Frontal cortex (tissue), 3 donors: ENCODE measurements at regions not wholly inside any gene's neighbourhood (a gene's known extent, or its start where the extent isn't known, plus 50 kb on each side); places are given as distances from the start of the nearest gene placed in this dataset.
"Not testable (repeated sequence)": the region's sequence is repeated elsewhere in the genome, so short reads cannot be mapped to it uniquely, and the experiment has no call there.

Experiments used
- DNase-seq, 2 donors: peaks; one replicate each; pipeline ENCODE4 v3.0.0; 2012; ENCODE audit warnings: low spot score in 2 of 2
- FAIRE-seq: peaks from 2 replicates; lab custom pipeline; 2012; peaks lifted over from hg19 to GRCh38; lab: Jason Lieb, UNC
- donor health status: control.
- donor health status: control.
- donor health status: control.

- FAIRE-seq (no peak), DNase-seq (no peak)
Measured at GRCh38 chr6:169857343-169858292, 106.2 kb downstream of the ERMARD start.

- DNase-seq, FAIRE-seq: not testable (repeated sequence)
Measured at GRCh38 chr6:169856442-169857342, 105.3 kb downstream of the ERMARD start.

- FAIRE-seq (no peak), DNase-seq (no peak)
Measured at GRCh38 chr6:169854813-169855212, 103.4 kb downstream of the ERMARD start.

GRCh38 chr6:169854083-169854725 is 102.8 kb downstream of the ERMARD start:
- DNase-seq (no peak), FAIRE-seq (no peak)

GRCh38 chr6:169853196-169854082 is 102.0 kb downstream of the ERMARD start:
- FAIRE-seq = no peak
- DNase-seq = no peak

GRCh38 chr6:169852504-169853195 is 101.2 kb downstream of the ERMARD start:
- DNase-seq (no peak), FAIRE-seq (no peak)

GRCh38 chr6:169851641-169852503 is 100.5 kb downstream of the ERMARD start:
- no peak for FAIRE-seq
- no peak for DNase-seq

- DNase-seq = no peak
- no peak for FAIRE-seq
Measured at GRCh38 chr6:169850746-169851145, 99.3 kb downstream of the ERMARD start.

- no peak for FAIRE-seq
- DNase-seq = no peak
Measured at GRCh38 chr6:169850154-169850553, 98.7 kb downstream of the ERMARD start.

GRCh38 chr6:169849396-169849795 is 98.0 kb downstream of the ERMARD start:
- FAIRE-seq (no peak), DNase-seq (no peak)

GRCh38 chr6:169848946-169849345 is 97.5 kb downstream of the ERMARD start:
- FAIRE-seq = no peak
- no peak for DNase-seq

- FAIRE-seq (no peak), DNase-seq (no peak)
Measured at GRCh38 chr6:169847901-169848311, 96.5 kb downstream of the ERMARD start.

GRCh38 chr6:169847141-169847674 is 95.8 kb downstream of the ERMARD start:
- FAIRE-seq = no peak
- no peak for DNase-seq

- FAIRE-seq (no peak), DNase-seq (no peak)
Measured at GRCh38 chr6:169846286-169847056, 95.0 kb downstream of the ERMARD start.

GRCh38 chr6:169845426-169846285 is 94.2 kb downstream of the ERMARD start:
- DNase-seq (no peak), FAIRE-seq (no peak)

- no peak for FAIRE-seq
- no peak for DNase-seq
Measured at GRCh38 chr6:169844946-169845345, 93.5 kb downstream of the ERMARD start.
